Adrenal gland (tissue), 5 donors: ENCODE measurements at regions not wholly inside any gene's neighbourhood (a gene's known extent, or its start where the extent isn't known, plus 50 kb on each side); places are given as distances from the start of the nearest gene placed in this dataset.
"Not testable (repeated sequence)": the region's sequence is repeated elsewhere in the genome, so short reads cannot be mapped to it uniquely, and the experiment has no call there.

ENCODE experiments used
- CTCF ChIP-seq, 6 experiments: fragments of 450-650 bp in 4 of 6; fragments of 200-600 bp in 2 of 6; sonication (generic) in 1 of 6; IDR thresholded peaks; 1 replicate in 5 of 6; 2 replicates in 1 of 6; pipeline versions ENCODE4 v1.5.1 to v1.8.0; 2016 to 2021; ENCODE audit warnings: antibody characterized with exemption in 6 of 6, mild to moderate bottlenecking in 2 of 6, moderate library complexity in 1 of 6
- POLR2A ChIP-seq, 2 donors: fragments of 450-650 bp; IDR thresholded peaks; one replicate each; pipeline ENCODE4 v1.6.1; 2017; ENCODE audit warnings: antibody characterized with exemption in 2 of 2, mild to moderate bottlenecking in 2 of 2, moderate library complexity in 1 of 2
- donor health status: DM: no; HTN: no; CAD: no.

GRCh38 chr21:10154178-10154577 is 367.2 kb upstream of the TPTE start:
- not testable (repeated sequence) for TF ChIP-seq CTCF, POLR2A (IDR thresholded peaks at IDR 0.05)
